IPS DF 6.9 (cell line): ENCODE measurements at regions not wholly inside any gene's neighbourhood (a gene's known extent, or its start where the extent isn't known, plus 50 kb on each side); places are given as distances from the start of the nearest gene placed in this dataset.

ENCODE experiments used
- DNase-seq: peaks from one replicate; pipeline ENCODE4 v3.0.0-alpha.2; 2013; ENCODE audit warnings: low read depth, low spot score
- H3K27ac ChIP-seq: one replicate; pipeline ENCODE4 v1.5.1; 2013; ENCODE audit warnings: low read length, control low read depth
- H3K27me3 ChIP-seq: 2 replicates; pipeline ENCODE4 v1.6.1; 2013; ENCODE audit warnings: mild to moderate bottlenecking, low read length; ENCODE audit not compliant: control insufficient read depth, insufficient read depth
- H3K36me3 ChIP-seq: 2 replicates; pipeline ENCODE4 v1.6.1; 2013; ENCODE audit warnings: low read length; ENCODE audit not compliant: control insufficient read depth, insufficient read depth
- H3K4me1 ChIP-seq: 2 replicates; pipeline ENCODE4 v1.6.1; 2013; ENCODE audit warnings: low read length; ENCODE audit not compliant: control insufficient read depth, insufficient read depth
- H3K4me3 ChIP-seq: 2 replicates; pipeline ENCODE4 v1.5.1; 2013; ENCODE audit warnings: mild to moderate bottlenecking, low read length
- H3K9me3 ChIP-seq: 2 replicates; pipeline ENCODE4 v1.6.1; 2013; ENCODE audit warnings: low read length, inconsistent platforms; ENCODE audit not compliant: control insufficient read depth, insufficient read depth
- WGBS: extraction: QIAGEN DNeasy Blood & Tissue Kit; methylation state at CpG from one replicate; pipeline ENCODE4 v1.1.7; 2013; ENCODE audit warnings: mixed read lengths, missing lambda C conversion rate; ENCODE audit not compliant: insufficient read length, insufficient coverage; 5-methylcytosine and 5-hydroxymethylcytosine counted together

DNA sequence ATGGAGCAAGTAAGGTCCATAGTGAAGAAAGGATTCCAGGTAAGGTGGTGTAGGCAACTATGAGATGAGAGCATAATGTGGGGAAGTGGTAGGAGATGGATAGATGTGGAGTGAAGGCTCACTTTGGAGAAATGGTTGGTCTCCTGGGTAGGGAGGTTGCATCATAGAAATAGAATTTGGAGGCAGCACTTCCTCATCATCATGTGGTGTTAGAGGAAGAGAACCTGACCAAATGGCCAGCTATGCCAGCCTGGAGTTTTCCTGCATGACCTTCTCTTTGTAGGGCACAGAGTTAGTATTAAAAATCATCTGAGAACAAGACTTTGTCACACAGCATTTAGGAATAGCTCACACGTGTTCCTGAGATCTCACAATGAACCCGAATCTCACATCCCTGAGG is 126.7 kb upstream of the CXCL12 start:
- Histone ChIP-seq H3K27me3 (no peaks in the 10 kb centered on the region), H3K36me3 (no peaks in the 10 kb centered on the region), H3K4me1 (no peaks in the 10 kb centered on the region), H3K9me3 (no peaks in the 10 kb centered on the region), H3K27ac (no peak overlapping the region), H3K4me3 (no peak overlapping the region)
- WGBS = no CpG with 5 or more reads among the region's 2 CpGs
- no peak for DNase-seq

DNA sequence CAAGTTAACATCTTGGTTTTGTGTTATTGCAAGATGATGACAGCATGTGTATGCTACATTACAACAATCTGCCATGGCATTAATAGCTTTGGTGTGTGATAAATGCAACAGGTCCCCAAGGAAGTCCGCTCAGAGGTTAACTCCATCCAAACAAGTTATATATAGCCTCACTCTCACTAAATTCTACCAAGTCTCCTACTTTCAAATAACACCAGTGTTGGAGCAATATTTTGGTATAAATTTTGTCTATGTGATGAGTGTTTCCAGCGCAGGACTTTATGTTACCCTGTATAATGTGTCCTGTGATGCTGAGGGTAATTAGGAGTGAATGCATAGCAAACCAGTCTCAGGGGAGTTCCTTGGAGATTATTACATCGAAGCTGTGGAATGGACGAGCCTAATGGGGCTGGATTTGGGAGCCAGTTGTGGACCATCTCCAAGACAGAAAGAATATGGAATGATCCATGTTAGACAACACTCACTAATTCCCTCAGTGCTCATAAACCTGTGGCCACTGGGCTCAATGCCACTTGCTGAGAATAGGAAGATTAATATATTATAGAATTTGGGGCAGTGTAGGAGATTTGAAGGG is 127.6 kb upstream of the CXCL12 start:
- Histone ChIP-seq H3K9me3 (no peaks in the 10 kb centered on the region), H3K4me1 (no peaks in the 10 kb centered on the region), H3K36me3 (no peaks in the 10 kb centered on the region), H3K27me3 (no peaks in the 10 kb centered on the region), H3K4me3 (no peak overlapping the region), H3K27ac (no peak overlapping the region)
- no peak for DNase-seq
- WGBS = no CpG with 5 or more reads among the region's 4 CpGs

DNA sequence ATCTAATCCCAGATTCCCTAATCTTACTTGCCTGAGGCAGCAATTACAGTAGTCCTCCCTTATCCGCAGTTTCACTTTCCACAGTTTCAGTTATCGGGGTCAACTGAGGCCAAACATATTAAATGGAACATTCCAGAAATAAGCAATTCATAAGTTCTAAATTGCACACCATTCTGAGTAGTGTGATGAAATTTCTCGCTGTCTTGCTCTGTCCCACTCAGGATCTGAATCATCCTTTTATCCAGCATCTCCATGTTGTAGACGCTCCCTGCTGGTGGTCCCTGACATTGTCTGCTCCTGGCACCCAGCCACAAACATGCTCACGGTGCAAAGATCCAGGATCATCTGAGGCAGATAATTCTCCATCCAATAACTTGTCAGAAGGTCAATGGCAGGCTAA is 128.7 kb upstream of the CXCL12 start:
- H3K9me3 ChIP-seq = no peaks in the 10 kb centered on the region
- H3K27ac ChIP-seq = no peak overlapping the region
- WGBS = no CpG with 5 or more reads among the region's 5 CpGs
- H3K36me3 ChIP-seq = no peaks in the 10 kb centered on the region
- no peaks in the 10 kb centered on the region for H3K27me3 ChIP-seq
- no peak overlapping the region for H3K4me3 ChIP-seq
- no peak for DNase-seq
- H3K4me1 ChIP-seq = no peaks in the 10 kb centered on the region

DNA sequence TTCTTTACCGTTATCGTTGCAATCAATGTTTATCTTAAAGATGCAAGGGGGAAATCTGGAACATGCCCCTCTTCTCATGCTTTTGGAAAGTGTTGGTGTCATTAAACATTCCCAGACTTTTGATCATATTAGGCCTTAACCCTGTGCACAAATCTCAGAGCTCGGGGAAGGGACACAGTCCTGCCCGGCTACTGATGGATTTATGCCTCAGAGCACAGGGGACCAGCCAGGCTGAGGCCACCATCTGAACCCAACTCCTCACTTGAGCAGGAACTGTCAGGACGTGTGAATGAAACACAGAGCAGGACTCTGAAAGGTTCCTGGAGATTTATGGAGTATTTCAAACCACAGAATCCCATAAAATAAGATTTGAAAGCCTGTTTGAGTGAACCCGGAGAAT is 132.0 kb upstream of the CXCL12 start:
- no CpG with 5 or more reads among the region's 6 CpGs for WGBS
- DNase-seq = no peak

DNA sequence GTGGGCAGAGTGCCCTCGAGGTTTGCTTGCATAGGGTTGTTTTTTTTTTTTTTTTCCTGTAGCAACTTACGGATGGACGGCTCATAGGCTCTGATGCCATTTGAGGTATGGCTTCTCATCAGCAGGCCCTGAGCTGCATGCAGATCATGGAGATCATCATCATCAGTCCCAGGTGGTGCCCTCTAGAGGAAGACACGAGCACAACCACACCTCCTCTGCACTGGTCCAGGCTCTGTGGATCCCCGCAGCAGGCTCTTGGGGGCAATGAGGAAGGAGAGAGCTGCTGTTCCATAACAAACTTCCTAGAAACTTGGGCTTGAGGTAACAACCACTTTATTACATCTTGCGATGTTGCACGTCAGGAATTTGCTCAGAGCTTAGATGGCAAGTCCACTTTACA is 132.7 kb upstream of the CXCL12 start:
- no peak overlapping the region for H3K27ac ChIP-seq
- H3K36me3 ChIP-seq = no peaks in the 10 kb centered on the region
- no peaks in the 10 kb centered on the region for H3K27me3 ChIP-seq
- no CpG with 5 or more reads among the region's 7 CpGs for WGBS
- DNase-seq = peak; percentile 29
- no peaks in the 10 kb centered on the region for H3K9me3 ChIP-seq
- no peaks in the 10 kb centered on the region for H3K4me1 ChIP-seq
- H3K4me3 ChIP-seq = no peak overlapping the region

More for the DNA sequence above, 132.0 kb upstream of the CXCL12 start:
- Histone ChIP-seq H3K4me1 (no peaks in the 10 kb centered on the region), H3K9me3 (no peaks in the 10 kb centered on the region), H3K36me3 (no peaks in the 10 kb centered on the region), H3K27me3 (no peaks in the 10 kb centered on the region), H3K27ac (no peak overlapping the region), H3K4me3 (no peak overlapping the region)

DNA sequence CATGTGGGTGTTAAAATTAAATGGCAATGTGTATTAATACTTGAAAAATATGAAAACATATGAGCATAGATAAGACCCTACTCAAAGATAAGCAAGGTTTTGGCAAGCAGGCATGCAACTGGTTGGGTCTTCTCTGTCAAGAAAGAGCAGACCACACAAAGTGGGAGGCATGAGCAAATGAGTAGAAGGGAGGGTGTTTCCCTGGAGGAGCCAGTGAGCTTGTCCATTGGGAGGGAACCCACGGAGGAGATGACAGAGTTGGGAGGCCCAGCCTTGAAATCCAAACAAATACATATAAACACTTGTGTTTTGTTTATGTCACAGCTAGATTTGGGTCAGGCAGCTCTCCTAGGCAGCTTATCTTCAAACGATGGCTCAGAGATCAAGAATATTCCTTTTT is 134.5 kb upstream of the CXCL12 start:
- DNase-seq = no peak
- Histone ChIP-seq H3K9me3 (no peaks in the 10 kb centered on the region), H3K4me3 (no peak overlapping the region), H3K27ac (no peak overlapping the region), H3K4me1 (no peaks in the 10 kb centered on the region), H3K27me3 (no peaks in the 10 kb centered on the region), H3K36me3 (no peaks in the 10 kb centered on the region)
- no CpG with 5 or more reads among the region's 2 CpGs for WGBS

DNA sequence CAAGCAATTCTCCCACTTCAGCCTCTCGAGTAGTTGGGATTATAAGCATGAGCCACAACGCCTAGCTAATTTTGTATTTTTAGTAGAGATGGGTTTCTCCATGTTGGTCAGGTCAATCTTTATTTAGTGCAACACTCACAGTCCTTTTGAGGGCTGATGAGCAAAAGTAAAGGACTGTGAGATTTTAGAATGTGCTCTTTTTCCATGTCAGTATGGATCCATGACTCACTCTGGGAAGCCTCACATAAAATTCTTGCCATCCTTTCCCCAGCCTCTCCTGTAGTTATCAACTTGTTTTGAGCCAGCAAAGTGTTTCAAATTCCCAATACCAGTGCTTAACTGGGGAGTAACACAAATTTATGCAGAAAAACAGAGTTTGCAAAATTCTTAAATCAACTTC is 135.8 kb upstream of the CXCL12 start:
- Histone ChIP-seq H3K27me3 (no peaks in the 10 kb centered on the region), H3K9me3 (no peaks in the 10 kb centered on the region), H3K4me1 (no peaks in the 10 kb centered on the region), H3K27ac (no peak overlapping the region), H3K36me3 (no peaks in the 10 kb centered on the region), H3K4me3 (no peak overlapping the region)
- DNase-seq = no peak
- no CpG with 5 or more reads among the region's 2 CpGs for WGBS

DNA sequence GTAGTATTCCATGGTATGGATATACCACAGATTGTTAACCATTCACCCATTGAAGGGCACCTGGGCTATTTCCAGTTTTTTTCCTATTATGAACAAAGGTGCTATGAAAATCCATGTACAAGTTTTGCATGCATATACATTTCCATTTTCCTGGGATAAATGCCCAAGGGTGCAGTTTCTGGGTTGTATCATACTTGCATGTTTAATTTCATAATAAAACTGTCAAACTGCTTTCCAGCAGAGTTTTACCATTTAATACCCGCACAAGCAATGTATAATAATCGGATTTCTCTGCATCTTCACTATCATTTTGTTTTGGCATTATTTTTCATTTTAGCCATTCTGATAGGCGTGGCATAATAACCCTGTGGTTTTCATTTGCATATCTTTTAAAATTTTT is 154.3 kb upstream of the CXCL12 start:
- no peak overlapping the region for H3K4me3 ChIP-seq
- DNase-seq = no peak
- WGBS = no CpG with 5 or more reads among the region's 3 CpGs

DNA sequence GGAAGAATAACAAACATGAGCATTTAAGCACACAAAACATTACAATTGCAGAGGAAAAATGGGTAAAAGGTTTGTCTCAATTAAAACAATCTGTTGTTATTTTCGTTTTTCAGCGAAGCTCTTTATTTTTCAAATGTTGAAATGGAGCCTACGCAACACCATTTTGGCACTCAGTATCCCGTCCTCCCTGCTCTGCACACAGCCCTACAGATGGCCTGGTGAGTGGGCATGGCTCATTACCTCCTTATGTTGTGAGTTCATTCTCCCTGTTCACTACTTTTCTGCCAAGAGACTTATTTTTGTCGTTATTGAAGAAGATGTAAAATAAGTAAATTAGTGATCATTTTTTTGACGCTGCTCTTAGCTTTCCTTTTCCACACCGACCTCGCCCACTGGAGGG is 167.8 kb upstream of the CXCL12 start:
- no peaks in the 10 kb centered on the region for H3K36me3 ChIP-seq
- no peak overlapping the region for H3K27ac ChIP-seq
- no CpG with 5 or more reads among the region's 8 CpGs for WGBS
- H3K27me3 ChIP-seq = no peaks in the 10 kb centered on the region
- DNase-seq = no peak
- H3K4me1 ChIP-seq = no peaks in the 10 kb centered on the region
- H3K4me3 ChIP-seq = no peak overlapping the region
- no peaks in the 10 kb centered on the region for H3K9me3 ChIP-seq

More for the DNA sequence above, 154.3 kb upstream of the CXCL12 start:
- H3K36me3 ChIP-seq = no peaks in the 10 kb centered on the region
- no peaks in the 10 kb centered on the region for H3K27me3 ChIP-seq
- no peaks in the 10 kb centered on the region for H3K4me1 ChIP-seq
- H3K9me3 ChIP-seq = no peaks in the 10 kb centered on the region
- no peak overlapping the region for H3K27ac ChIP-seq

DNA sequence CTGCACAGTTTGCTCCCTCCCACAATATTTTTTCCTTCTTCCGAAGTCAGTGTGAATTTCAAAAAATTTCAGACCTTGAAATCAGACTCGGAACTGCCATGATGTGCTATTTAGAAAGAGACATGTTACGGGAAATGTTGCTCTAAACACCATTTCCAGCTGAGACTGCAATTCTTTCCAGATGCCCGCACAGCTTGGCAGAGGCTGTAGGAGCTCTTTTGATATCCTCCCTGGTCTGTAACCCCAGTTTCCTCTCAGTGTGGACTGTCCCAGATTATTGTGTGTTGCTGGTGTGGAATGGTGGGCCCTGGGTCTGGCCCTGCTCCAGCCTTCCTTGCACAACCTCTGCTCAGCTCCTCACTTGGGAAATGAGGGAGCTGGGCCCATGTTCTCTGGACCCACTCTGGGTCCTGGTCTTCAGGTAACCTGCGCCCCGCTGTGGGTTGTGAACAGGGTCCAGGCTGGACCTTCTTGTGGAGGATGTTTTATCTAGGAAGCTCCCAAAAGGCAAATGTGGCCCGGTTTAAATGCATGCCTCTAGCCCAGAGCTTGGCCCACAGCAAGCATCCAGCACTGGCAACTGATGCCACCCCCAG is 172.8 kb upstream of the CXCL12 start:
- Histone ChIP-seq H3K4me3 (no peak overlapping the region), H3K36me3 (no peaks in the 10 kb centered on the region), H3K4me1 (no peaks in the 10 kb centered on the region), H3K9me3 (no peaks in the 10 kb centered on the region), H3K27me3 (no peaks in the 10 kb centered on the region), H3K27ac (no peak overlapping the region)
- no peak for DNase-seq
- WGBS = no CpG with 5 or more reads among the region's 7 CpGs

DNA sequence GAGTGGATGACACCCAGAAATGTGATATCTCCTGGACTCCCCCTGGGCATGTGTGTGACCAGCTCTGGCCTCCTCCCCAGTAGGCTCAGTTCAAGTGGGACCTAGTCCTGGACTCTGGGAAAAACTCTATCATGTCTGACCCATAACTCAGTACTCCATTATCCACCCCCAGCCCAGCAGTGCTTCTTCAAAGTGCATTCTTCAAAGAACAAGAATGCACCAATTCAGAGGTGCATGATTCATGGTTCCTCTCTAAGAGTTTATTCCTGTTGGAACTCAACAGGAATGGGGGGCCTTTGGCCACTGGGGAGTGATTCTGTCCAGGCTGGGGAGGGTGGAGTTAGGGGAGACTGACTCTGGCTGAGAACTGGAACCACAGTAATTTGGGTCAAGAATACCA is 173.6 kb upstream of the CXCL12 start:
- DNase-seq = no peak
- no peaks in the 10 kb centered on the region for H3K36me3 ChIP-seq
- H3K27ac ChIP-seq = no peak overlapping the region
- H3K4me1 ChIP-seq = no peaks in the 10 kb centered on the region
- H3K4me3 ChIP-seq = no peak overlapping the region
- no peaks in the 10 kb centered on the region for H3K27me3 ChIP-seq
- no peaks in the 10 kb centered on the region for H3K9me3 ChIP-seq
